ENCODE measurements at regions not wholly inside any gene's neighbourhood (a gene's known extent, or its start where the extent isn't known, plus 50 kb on each side); places are given as distances from the start of the nearest gene placed in this dataset.
"Not testable (repeated sequence)": the region's sequence is repeated elsewhere in the genome, so short reads cannot be mapped to it uniquely, and the experiment has no call there.

DNA sequence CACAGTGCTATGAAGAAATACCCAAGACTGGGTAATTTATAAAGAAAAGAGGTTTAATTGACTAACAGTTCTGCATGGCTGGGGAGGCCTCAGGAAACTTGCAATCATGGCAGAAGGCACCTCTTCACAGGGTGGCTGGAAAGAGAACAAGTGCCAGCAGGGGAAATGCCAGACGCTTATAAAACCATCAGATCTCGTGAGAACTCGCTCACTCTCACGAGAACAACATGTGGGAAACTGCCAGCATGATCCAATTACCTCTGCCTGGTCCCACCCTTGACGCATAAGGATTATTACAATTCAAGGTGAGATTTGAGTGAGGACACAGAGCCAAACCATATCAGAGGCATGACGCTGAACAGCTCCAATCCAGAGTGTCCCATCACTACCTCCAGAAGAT, 73.7 kb upstream of the RPL38 start:
- H4K5ac ChIP-seq (ENCODE audit: low read length); H3K27me3 ChIP-seq (ENCODE audit: insufficient read depth, low read length, poor library complexity); H2BK15ac ChIP-seq (replicated peaks; ENCODE audit: low read depth); H2BK5ac ChIP-seq (ENCODE audit: low read length); H3K27ac ChIP-seq (ENCODE audit: low read depth, low read length); H3K9ac ChIP-seq (ENCODE audit: low read length); H3K4me3 ChIP-seq (ENCODE audit: low read length); H3K79me1 ChIP-seq (ENCODE audit: low read length); DNase-seq; H2AK5ac ChIP-seq (ENCODE audit: low read length); H3K56ac ChIP-seq (ENCODE audit: low read length); H2BK120ac ChIP-seq (ENCODE audit: low read depth, low read length); H3K79me2 ChIP-seq (ENCODE audit: control insufficient read depth, insufficient read depth, low read length); H3K4me2 ChIP-seq (ENCODE audit: low read length); H3K23ac ChIP-seq (ENCODE audit: low read length); H3K36me3 ChIP-seq (ENCODE audit: control insufficient read depth, insufficient read depth, low read length); H3K4ac ChIP-seq (ENCODE audit: low read depth, low read length); H3K4me1 ChIP-seq (ENCODE audit: control insufficient read depth, low read depth, low read length); H3K18ac ChIP-seq (ENCODE audit: low read length); H4K8ac ChIP-seq (ENCODE audit: low read depth, low read length): not testable (repeated sequence)
- no CpG with 5 or more reads among the region's 6 CpGs for WGBS (ENCODE audit: extremely low coverage, insufficient coverage, low lambda C conversion rate)

DNA sequence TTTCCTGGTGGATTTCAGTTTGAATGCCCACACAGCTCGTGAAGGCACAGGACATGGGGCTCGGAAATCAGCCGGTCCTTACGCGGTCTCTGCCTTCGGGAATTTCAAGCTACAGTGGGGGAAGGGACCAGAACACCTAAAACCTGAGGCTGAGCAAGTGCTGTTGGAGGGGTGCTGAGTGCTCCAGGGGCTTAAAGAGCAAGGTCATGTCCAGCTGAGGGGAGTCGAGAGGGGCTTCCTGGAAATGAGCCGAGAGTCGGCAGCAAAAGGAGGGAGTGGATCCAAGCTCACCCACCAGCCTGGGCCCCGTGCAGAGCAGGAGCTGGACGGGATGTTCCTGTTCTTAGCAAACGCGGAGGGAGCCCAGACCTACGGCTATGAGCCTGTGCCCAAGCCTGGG, 73.2 kb upstream of the RPL38 start:
- no peak overlapping the region for H3K23ac ChIP-seq (ENCODE audit: low read length)
- no peak overlapping the region for H3K9ac ChIP-seq (ENCODE audit: low read length)
- H4K8ac ChIP-seq (ENCODE audit: low read depth, low read length) = no peak overlapping the region
- H3K79me1 ChIP-seq (ENCODE audit: low read length) = no peaks in the 10 kb centered on the region
- no peak overlapping the region for H3K18ac ChIP-seq (ENCODE audit: low read length)
- no peak overlapping the region for H2AK5ac ChIP-seq (ENCODE audit: low read length)
- H2BK5ac ChIP-seq (ENCODE audit: low read length) = no peak overlapping the region
- no peak overlapping the region for H3K4me3 ChIP-seq (ENCODE audit: low read length)
- H3K56ac ChIP-seq (ENCODE audit: low read length) = no peak overlapping the region
- no peaks in the 10 kb centered on the region for H3K79me2 ChIP-seq (ENCODE audit: control insufficient read depth, insufficient read depth, low read length)
- H3K36me3 ChIP-seq (ENCODE audit: control insufficient read depth, insufficient read depth, low read length) = no peaks in the 10 kb centered on the region
- H2BK15ac ChIP-seq (replicated peaks; ENCODE audit: low read depth) = no peak overlapping the region
- no peaks in the 10 kb centered on the region for H3K4me1 ChIP-seq (ENCODE audit: control insufficient read depth, low read depth, low read length)
- no peak overlapping the region for H4K5ac ChIP-seq (ENCODE audit: low read length)
- no peak overlapping the region for H3K4ac ChIP-seq (ENCODE audit: low read depth, low read length)
- H3K27ac ChIP-seq (ENCODE audit: low read depth, low read length) = no peak overlapping the region
- WGBS (ENCODE audit: extremely low coverage, insufficient coverage, low lambda C conversion rate) = no CpG with 5 or more reads among the region's 14 CpGs
- no peak for DNase-seq
- H2BK120ac ChIP-seq (ENCODE audit: low read depth, low read length) = no peak overlapping the region
- no peaks in the 10 kb centered on the region for H3K27me3 ChIP-seq (ENCODE audit: insufficient read depth, low read length, poor library complexity)
- H3K4me2 ChIP-seq (ENCODE audit: low read length) = no peak overlapping the region

DNA sequence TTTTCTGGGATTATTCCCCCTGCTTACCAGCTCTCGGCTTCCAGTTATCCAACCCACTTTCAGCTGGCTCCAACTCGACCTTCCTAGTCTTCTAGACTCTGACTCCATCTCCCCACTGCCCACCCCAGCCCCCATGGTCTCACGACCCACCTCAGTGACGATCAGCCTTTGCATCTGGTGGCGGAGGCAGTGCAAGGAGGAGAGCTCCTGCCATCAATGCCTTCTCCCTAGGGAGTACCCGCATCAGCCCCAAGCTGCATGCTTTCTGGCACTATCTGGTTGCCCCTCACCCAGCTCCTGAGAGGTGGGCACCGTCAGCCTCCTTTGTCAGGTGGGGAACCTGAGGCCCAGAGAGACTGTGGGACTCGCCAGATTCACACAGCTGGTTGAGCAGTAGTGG, 72.6 kb upstream of the RPL38 start:
- Histone ChIP-seq H2AK5ac (ENCODE audit: low read length) (no peak overlapping the region), H3K9ac (ENCODE audit: low read length) (no peak overlapping the region), H3K27ac (ENCODE audit: low read depth, low read length) (no peak overlapping the region), H3K56ac (ENCODE audit: low read length) (no peak overlapping the region), H4K5ac (ENCODE audit: low read length) (no peak overlapping the region), H3K36me3 (ENCODE audit: control insufficient read depth, insufficient read depth, low read length) (no peaks in the 10 kb centered on the region), H3K27me3 (ENCODE audit: insufficient read depth, low read length, poor library complexity) (no peaks in the 10 kb centered on the region), H3K79me1 (ENCODE audit: low read length) (no peaks in the 10 kb centered on the region), H3K4me1 (ENCODE audit: control insufficient read depth, low read depth, low read length) (no peaks in the 10 kb centered on the region), H3K4me2 (ENCODE audit: low read length) (no peak overlapping the region), H3K79me2 (ENCODE audit: control insufficient read depth, insufficient read depth, low read length) (no peaks in the 10 kb centered on the region), H2BK120ac (ENCODE audit: low read depth, low read length) (no peak overlapping the region), H3K4me3 (ENCODE audit: low read length) (no peak overlapping the region), H2BK15ac (replicated peaks; ENCODE audit: low read depth) (no peak overlapping the region), H3K4ac (ENCODE audit: low read depth, low read length) (no peak overlapping the region), H4K8ac (ENCODE audit: low read depth, low read length) (no peak overlapping the region), H3K18ac (ENCODE audit: low read length) (no peak overlapping the region), H3K23ac (ENCODE audit: low read length) (no peak overlapping the region), H2BK5ac (ENCODE audit: low read length) (no peak overlapping the region)
- DNase-seq = no peak
- WGBS (ENCODE audit: extremely low coverage, insufficient coverage, low lambda C conversion rate) = no CpG with 5 or more reads among the region's 8 CpGs

- Histone ChIP-seq H3K56ac (ENCODE audit: low read length) (no peak overlapping the region), H3K4ac (ENCODE audit: low read depth, low read length) (no peak overlapping the region), H3K4me1 (ENCODE audit: control insufficient read depth, low read depth, low read length) (no peaks in the 10 kb centered on the region), H3K9ac (ENCODE audit: low read length) (no peak overlapping the region), H3K79me1 (ENCODE audit: low read length) (no peaks in the 10 kb centered on the region), H3K27me3 (ENCODE audit: insufficient read depth, low read length, poor library complexity) (no peaks in the 10 kb centered on the region), H4K5ac (ENCODE audit: low read length) (no peak overlapping the region), H2BK5ac (ENCODE audit: low read length) (no peak overlapping the region), H3K79me2 (ENCODE audit: control insufficient read depth, insufficient read depth, low read length) (no peaks in the 10 kb centered on the region), H3K4me3 (ENCODE audit: low read length) (no peak overlapping the region), H2BK120ac (ENCODE audit: low read depth, low read length) (no peak overlapping the region), H3K23ac (ENCODE audit: low read length) (no peak overlapping the region), H3K18ac (ENCODE audit: low read length) (no peak overlapping the region), H3K27ac (ENCODE audit: low read depth, low read length) (no peak overlapping the region), H2BK15ac (replicated peaks; ENCODE audit: low read depth) (no peak overlapping the region), H4K8ac (ENCODE audit: low read depth, low read length) (no peak overlapping the region), H3K4me2 (ENCODE audit: low read length) (no peak overlapping the region), H3K36me3 (ENCODE audit: control insufficient read depth, insufficient read depth, low read length) (no peaks in the 10 kb centered on the region), H2AK5ac (ENCODE audit: low read length) (no peak overlapping the region)
- no CpG with 5 or more reads among the region's 6 CpGs for WGBS (ENCODE audit: extremely low coverage, insufficient coverage, low lambda C conversion rate)
- DNase-seq = peak; percentile 61
Observed at GRCh38 chr17:74132354-74132753, 71.1 kb upstream of the RPL38 start.

DNA sequence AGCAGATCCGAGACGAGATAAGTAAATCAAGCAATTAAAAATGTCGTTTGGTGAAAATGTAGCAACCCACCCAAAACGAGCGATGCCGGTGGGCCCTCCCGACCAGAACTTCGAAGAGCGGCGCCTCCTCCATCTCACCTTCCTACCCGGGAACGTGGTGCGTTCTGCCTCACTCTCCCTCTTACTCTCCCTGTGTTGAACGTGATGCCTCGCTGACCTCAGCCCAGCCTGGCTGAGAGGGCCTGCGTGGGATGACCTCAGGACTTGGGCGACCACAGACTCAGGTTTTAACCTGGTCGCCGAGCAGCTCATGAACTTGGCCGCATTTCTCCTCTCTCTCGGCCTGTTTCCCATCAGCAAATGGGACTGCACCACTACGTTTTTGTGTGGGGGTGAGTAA, 69.7 kb upstream of the RPL38 start:
- DNase-seq = no peak
- Histone ChIP-seq H3K27me3 (ENCODE audit: insufficient read depth, low read length, poor library complexity) (no peaks in the 10 kb centered on the region), H3K4ac (ENCODE audit: low read depth, low read length) (no peak overlapping the region), H2BK15ac (replicated peaks; ENCODE audit: low read depth) (no peak overlapping the region), H2BK5ac (ENCODE audit: low read length) (no peak overlapping the region), H3K79me1 (ENCODE audit: low read length) (no peaks in the 10 kb centered on the region), H3K4me3 (ENCODE audit: low read length) (no peak overlapping the region), H2BK120ac (ENCODE audit: low read depth, low read length) (no peak overlapping the region), H3K4me2 (ENCODE audit: low read length) (no peak overlapping the region), H3K79me2 (ENCODE audit: control insufficient read depth, insufficient read depth, low read length) (no peaks in the 10 kb centered on the region), H3K9ac (ENCODE audit: low read length) (no peak overlapping the region), H3K4me1 (ENCODE audit: control insufficient read depth, low read depth, low read length) (no peaks in the 10 kb centered on the region), H3K18ac (ENCODE audit: low read length) (no peak overlapping the region), H3K56ac (ENCODE audit: low read length) (no peak overlapping the region), H4K8ac (ENCODE audit: low read depth, low read length) (no peak overlapping the region), H3K27ac (ENCODE audit: low read depth, low read length) (no peak overlapping the region), H4K5ac (ENCODE audit: low read length) (no peak overlapping the region), H2AK5ac (ENCODE audit: low read length) (no peak overlapping the region), H3K23ac (ENCODE audit: low read length) (no peak overlapping the region), H3K36me3 (ENCODE audit: control insufficient read depth, insufficient read depth, low read length) (no peaks in the 10 kb centered on the region)
- WGBS (ENCODE audit: extremely low coverage, insufficient coverage, low lambda C conversion rate) = no CpG with 5 or more reads among the region's 22 CpGs

DNA sequence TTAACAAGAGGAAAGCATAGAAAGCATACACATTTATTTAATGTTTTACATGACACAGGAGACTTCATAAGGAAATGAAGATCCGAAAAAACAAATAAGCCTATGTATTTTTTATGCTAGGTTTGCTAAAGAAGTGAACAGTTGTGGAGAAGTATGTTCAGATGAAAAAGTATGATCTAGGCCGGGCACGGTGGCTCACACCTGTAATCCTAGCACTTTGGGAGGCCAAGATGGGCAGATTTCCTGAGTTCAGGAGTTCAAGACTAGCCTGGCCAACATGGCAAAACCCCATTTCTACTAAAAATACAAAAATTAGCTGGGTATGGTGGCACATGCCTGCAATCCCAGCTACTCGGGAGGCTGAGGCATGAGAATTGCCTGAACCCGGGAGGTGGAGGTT, 69.2 kb upstream of the RPL38 start:
- not testable (repeated sequence) for H3K79me1 ChIP-seq (ENCODE audit: low read length)
- WGBS (ENCODE audit: extremely low coverage, insufficient coverage, low lambda C conversion rate) = no CpG with 5 or more reads among the region's 5 CpGs

More for the DNA sequence above, 69.2 kb upstream of the RPL38 start:
- not testable (repeated sequence) for H3K27me3 ChIP-seq (ENCODE audit: insufficient read depth, low read length, poor library complexity); H3K4me1 ChIP-seq (ENCODE audit: control insufficient read depth, low read depth, low read length); DNase-seq; H3K9ac ChIP-seq (ENCODE audit: low read length); H2BK5ac ChIP-seq (ENCODE audit: low read length); H4K8ac ChIP-seq (ENCODE audit: low read depth, low read length); H3K79me2 ChIP-seq (ENCODE audit: control insufficient read depth, insufficient read depth, low read length); H3K4me2 ChIP-seq (ENCODE audit: low read length); H3K23ac ChIP-seq (ENCODE audit: low read length); H2BK15ac ChIP-seq (replicated peaks; ENCODE audit: low read depth); H2BK120ac ChIP-seq (ENCODE audit: low read depth, low read length); H3K4me3 ChIP-seq (ENCODE audit: low read length); H2AK5ac ChIP-seq (ENCODE audit: low read length); H3K27ac ChIP-seq (ENCODE audit: low read depth, low read length); H4K5ac ChIP-seq (ENCODE audit: low read length); H3K36me3 ChIP-seq (ENCODE audit: control insufficient read depth, insufficient read depth, low read length); H3K18ac ChIP-seq (ENCODE audit: low read length); H3K4ac ChIP-seq (ENCODE audit: low read depth, low read length); H3K56ac ChIP-seq (ENCODE audit: low read length)

Data from mesendoderm (in vitro differentiated cells).